Lower leg skin (tissue), 3 donors: ENCODE measurements at regions not wholly inside any gene's neighbourhood (a gene's known extent, or its start where the extent isn't known, plus 50 kb on each side); places are given as distances from the start of the nearest gene placed in this dataset.

Source experiments
- CTCF ChIP-seq, 3 donors: fragments of 450-650 bp; IDR thresholded peaks; one replicate each; pipeline ENCODE4 v1.5.1; 2016; ENCODE audit warnings: antibody characterized with exemption in 3 of 3, mild to moderate bottlenecking in 3 of 3, moderate library complexity in 2 of 3
- POLR2A ChIP-seq, 2 donors: fragments of 450-650 bp; IDR thresholded peaks; one replicate each; pipeline ENCODE4 v1.6.1; 2016 to 2017; ENCODE audit warnings: antibody characterized with exemption in 2 of 2, mild to moderate bottlenecking in 1 of 2, moderate library complexity in 1 of 2

- TF ChIP-seq CTCF (IDR thresholded peaks at IDR 0.05) (no peak), POLR2A (IDR thresholded peaks at IDR 0.05) (no peak)
Observed at GRCh38 chr1:29657816-29658215, 421.5 kb downstream of the PTPRU start.
